AG04449 (cell line): ENCODE measurements at regions not wholly inside any gene's neighbourhood (a gene's known extent, or its start where the extent isn't known, plus 50 kb on each side); places are given as distances from the start of the nearest gene placed in this dataset.

Experiments used
- CTCF ChIA-PET: fragments of 350-600 bp; formaldehyde crosslinking; extraction: SDS; loops from one replicate; lab custom pipeline; 2021; ENCODE audit warnings: antibody characterized with exemption; lab: Yijun Ruan, JAX
- POLR2A ChIA-PET: fragments of 400-600, 350-600 bp; formaldehyde crosslinking; extraction: SDS; loops from one replicate; lab custom pipeline; 2020; ENCODE audit warnings: antibody characterized with exemption, inconsistent platforms; lab: Yijun Ruan, JAX
- DNase-seq: peaks from one replicate; pipeline ENCODE4 v3.0.0-alpha.2; 2010; ENCODE audit warnings: low read depth, low spot score
- H3K4me3 ChIP-seq: 2 replicates; pipeline ENCODE4 v1.5.1; 2011; ENCODE audit warnings: low read depth, mild to moderate bottlenecking, control low read depth, low read length
- TF ChIP-seq, protein P1 (sequence below): IDR thresholded peaks from one replicate; pipeline ENCODE4 v1.5.1; 2011; ENCODE audit warnings: mild to moderate bottlenecking, moderate library complexity, low read length, control low read depth, inconsistent platforms; ENCODE audit not compliant: insufficient read depth; ENCODE audit errors: missing control alignments

DNA sequence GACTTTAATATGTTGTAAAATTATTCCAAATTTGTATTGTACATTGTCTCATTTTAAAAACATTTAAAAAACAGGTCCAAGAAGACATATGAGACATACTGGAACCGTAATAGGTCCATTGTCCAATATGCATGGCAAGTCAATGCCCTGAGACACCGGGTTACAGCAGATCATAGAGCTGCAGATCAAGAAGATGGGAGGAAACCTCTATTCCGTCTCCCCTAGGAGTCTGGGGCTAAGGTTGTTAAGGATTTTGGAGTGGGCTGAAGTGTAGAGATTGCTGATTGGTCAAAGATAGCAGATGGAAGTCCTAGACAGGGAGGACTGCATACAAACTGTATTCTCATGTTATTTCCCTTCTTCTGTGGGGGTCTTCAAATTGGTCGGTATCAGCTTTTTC, 108.3 kb upstream of the PLEKHA5 start:
- POLR2A ChIA-PET: no interaction called here
- no peak overlapping the region for H3K4me3 ChIP-seq
- CTCF ChIA-PET: no interaction called here

DNA sequence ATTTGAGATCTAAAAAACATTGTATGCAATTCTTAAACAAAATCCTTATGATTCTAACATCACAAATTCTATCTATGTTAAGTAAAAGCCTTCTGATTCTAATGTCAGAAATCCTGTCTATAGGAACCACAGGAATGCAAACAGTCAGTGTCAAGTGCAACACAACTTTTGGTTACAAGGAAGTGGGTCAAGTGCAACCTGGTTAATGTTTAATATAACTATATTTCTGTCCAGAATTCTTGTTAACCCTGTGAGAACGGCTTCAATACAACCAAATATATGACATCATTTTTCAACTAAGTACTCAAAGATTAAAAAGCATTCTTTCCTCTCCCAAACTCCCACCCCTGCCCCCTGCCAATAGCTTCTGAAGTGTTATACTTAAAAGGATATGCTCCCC, 107.9 kb upstream of the PLEKHA5 start:
- H3K4me3 ChIP-seq: no peak overlapping the region
- DNase-seq: no peak
- TF ChIP-seq, protein P1, sequence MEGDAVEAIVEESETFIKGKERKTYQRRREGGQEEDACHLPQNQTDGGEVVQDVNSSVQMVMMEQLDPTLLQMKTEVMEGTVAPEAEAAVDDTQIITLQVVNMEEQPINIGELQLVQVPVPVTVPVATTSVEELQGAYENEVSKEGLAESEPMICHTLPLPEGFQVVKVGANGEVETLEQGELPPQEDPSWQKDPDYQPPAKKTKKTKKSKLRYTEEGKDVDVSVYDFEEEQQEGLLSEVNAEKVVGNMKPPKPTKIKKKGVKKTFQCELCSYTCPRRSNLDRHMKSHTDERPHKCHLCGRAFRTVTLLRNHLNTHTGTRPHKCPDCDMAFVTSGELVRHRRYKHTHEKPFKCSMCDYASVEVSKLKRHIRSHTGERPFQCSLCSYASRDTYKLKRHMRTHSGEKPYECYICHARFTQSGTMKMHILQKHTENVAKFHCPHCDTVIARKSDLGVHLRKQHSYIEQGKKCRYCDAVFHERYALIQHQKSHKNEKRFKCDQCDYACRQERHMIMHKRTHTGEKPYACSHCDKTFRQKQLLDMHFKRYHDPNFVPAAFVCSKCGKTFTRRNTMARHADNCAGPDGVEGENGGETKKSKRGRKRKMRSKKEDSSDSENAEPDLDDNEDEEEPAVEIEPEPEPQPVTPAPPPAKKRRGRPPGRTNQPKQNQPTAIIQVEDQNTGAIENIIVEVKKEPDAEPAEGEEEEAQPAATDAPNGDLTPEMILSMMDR: no peak
- ChIA-PET POLR2A (no interaction called here), CTCF (no interaction called here)

More for the DNA sequence above, 108.3 kb upstream of the PLEKHA5 start:
- TF ChIP-seq, protein P1: no peak
- no peak for DNase-seq

DNA sequence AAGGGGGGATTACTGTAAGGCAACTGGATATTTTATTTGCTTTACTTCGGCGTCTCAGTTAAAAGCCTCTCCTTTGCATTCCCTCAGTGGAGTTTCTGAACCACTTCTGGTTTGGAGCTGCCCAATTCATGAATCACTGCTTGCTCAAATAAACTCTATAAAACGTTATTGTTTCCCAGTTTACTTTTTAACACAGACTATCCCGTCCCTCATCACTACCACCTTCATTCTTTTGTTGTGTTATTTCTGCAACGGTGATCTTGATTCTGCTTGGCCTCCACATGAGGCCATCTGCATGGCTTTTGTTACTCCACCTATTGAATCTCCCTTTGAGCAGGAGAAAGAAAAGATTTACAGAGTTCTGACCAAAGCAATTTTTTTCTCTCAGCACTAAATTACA, 104.0 kb upstream of the PLEKHA5 start:
- H3K4me3 ChIP-seq: no peak overlapping the region
- no peak for DNase-seq
- ChIA-PET POLR2A (no interaction called here), CTCF (interaction anchor here (1.0 kb wide), 1 partner anchor 12 kb away, joined by 3 read pairs; no protein-coding TSS in a partner anchor)
- TF ChIP-seq, protein P1: no peak

DNA sequence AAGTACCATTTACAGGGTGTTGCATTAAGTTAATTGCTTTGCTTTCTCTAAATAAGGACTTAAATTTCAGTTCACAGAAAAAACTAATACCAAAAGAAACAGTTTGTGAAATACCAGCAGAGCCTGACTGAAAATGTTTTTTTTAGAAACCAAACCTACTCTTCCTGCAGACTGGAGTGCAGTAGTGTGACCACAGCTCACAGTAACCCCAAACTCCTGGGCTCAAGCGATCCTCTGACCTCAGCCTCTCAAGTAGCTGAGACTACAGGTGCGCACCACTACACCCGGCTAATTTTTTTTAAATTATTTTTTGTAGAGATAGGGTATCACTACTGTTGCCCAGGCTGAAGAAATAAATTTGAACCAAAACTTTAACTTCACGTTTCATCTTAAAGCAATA, 103.5 kb upstream of the PLEKHA5 start:
- TF ChIP-seq, protein P1: no peak
- CTCF ChIA-PET: no interaction called here

DNA sequence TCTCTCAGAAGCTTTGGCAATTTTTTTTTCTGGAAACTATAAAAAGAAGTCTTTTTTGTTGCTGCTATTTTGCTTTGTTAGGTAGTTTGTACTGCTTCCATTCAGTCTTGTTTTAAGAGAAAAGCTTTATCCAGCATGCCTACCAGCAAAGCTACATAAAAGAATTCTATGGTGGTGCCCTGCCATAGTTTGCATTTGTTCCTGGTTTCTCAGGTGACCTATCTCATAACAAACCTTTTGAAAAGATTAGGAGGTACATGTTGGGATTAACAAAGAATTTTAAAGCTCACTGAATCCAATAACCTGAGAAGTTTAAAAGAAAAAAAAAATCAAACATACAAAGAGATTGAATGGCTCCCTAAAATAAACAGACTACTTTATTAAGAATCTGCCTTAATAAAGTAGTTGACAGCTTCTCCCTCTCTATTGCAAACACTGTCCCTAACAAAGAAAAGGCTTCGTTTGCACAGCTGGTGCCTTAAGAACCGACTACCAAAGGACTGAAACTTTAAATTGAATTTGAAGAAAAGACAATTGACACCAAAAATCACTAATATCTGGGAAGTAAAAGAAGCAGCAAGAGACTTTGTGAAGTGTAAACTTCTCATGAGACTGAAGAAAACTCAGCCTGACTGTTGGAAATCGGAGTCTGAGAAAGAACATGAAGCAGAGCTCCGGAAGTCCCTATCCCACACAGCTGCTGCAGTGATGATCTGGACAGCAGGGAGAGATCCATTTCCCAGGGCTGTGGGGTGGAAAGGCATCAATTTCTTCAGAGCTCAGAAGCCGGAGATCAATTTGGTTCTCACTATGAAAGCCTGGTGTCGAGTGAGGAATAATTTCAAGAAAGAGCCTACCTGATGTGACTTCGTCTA, 102.7 kb upstream of the PLEKHA5 start:
- POLR2A ChIA-PET: no interaction called here

More for the DNA sequence above, 103.5 kb upstream of the PLEKHA5 start:
- no peak for DNase-seq
- H3K4me3 ChIP-seq: no peak overlapping the region
- POLR2A ChIA-PET: no interaction called here

DNA sequence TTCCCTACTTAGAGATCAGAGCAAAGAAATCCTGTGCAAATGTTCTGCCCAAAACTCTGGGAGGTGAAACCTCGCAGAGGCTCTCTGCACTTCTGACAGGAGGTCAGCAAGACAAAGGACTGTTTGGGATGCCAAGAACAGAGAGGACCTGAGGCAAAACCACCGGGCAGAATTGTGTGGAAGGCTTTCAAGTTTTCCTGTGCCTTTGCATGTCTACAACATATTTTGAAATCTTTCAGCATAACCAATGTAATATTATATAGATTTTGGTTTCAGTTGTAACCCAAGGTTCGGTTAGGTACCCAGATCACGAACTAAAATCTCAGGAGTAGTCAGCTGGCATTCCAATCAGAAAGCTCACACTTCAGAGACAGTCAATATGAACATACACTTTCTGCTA, 99.4 kb upstream of the PLEKHA5 start:
- POLR2A ChIA-PET: no interaction called here
- CTCF ChIA-PET: interaction anchor here (0.7 kb wide), 1 partner anchor 9 kb away, joined by 3 read pairs; no protein-coding TSS in a partner anchor
- no peak overlapping the region for H3K4me3 ChIP-seq
- DNase-seq: no peak
- TF ChIP-seq, protein P1: no peak

More for the DNA sequence above, 102.7 kb upstream of the PLEKHA5 start:
- no peak overlapping the region for H3K4me3 ChIP-seq
- DNase-seq: no peak
- CTCF ChIA-PET: no interaction called here
- TF ChIP-seq, protein P1: no peak
